Heart left ventricle (tissue), 16 donors: ENCODE measurements at regions not wholly inside any gene's neighbourhood (a gene's known extent, or its start where the extent isn't known, plus 50 kb on each side); places are given as distances from the start of the nearest gene placed in this dataset.

Experiments
- ATAC-seq, 4 donors: fragments of 200-7000 bp; cut with Tn5 transposase; one replicate each; pipeline ENCODE4 v1.9.1; 2020 to 2022; ENCODE audit warnings: moderate library complexity in 4 of 4, mild to moderate bottlenecking in 3 of 4, moderate number of reproducible peaks in 1 of 4
- DNase-seq, 5 donors: peaks; one replicate each; pipeline ENCODE4 v3.0.0-alpha.2; 2020
- H3K27ac ChIP-seq, 12 donors: fragments of 200-600 bp; sonication (generic) in 4 of 12; one replicate each; pipeline versions ENCODE4 v1.5.0 to v1.8.0; 2016 to 2022; ENCODE audit warnings: mild to moderate bottlenecking in 2 of 12
- H3K27me3 ChIP-seq, 9 donors: fragments of 200-600 bp; sonication (generic) in 2 of 9; one replicate each; pipeline versions ENCODE4 v1.5.1 to v1.8.0; 2016 to 2022; ENCODE audit warnings: mild to moderate bottlenecking in 3 of 9
- H3K36me3 ChIP-seq, 9 donors: fragments of 200-600 bp; sonication (generic) in 2 of 9; one replicate each; pipeline versions ENCODE4 v1.5.0 to v1.8.0; 2018 to 2022; ENCODE audit warnings: mild to moderate bottlenecking in 2 of 9
- H3K4me1 ChIP-seq, 12 donors: fragments of 200-600 bp; sonication (generic) in 4 of 12; one replicate each; pipeline versions ENCODE4 v1.5.0 to v1.8.0; 2016 to 2022; ENCODE audit warnings: mild to moderate bottlenecking in 3 of 12
- H3K4me3 ChIP-seq, 12 donors: fragments of 200-600 bp; sonication (generic) in 4 of 12; one replicate each; pipeline versions ENCODE4 v1.5.0 to v1.8.0; 2017 to 2022; ENCODE audit warnings: mild to moderate bottlenecking in 9 of 12, moderate library complexity in 4 of 12
- H3K9me3 ChIP-seq, 12 donors: fragments of 200-600 bp; sonication (generic) in 4 of 12; one replicate each; pipeline versions ENCODE4 v1.5.0 to v1.8.0; 2016 to 2022; ENCODE audit warnings: mild to moderate bottlenecking in 1 of 12
- POLR2A ChIP-seq, 2 donors: fragments of 450-650 bp; IDR thresholded peaks; one replicate each; pipeline ENCODE4 v1.6.1; 2017; ENCODE audit warnings: antibody characterized with exemption in 2 of 2, mild to moderate bottlenecking in 2 of 2, moderate library complexity in 2 of 2
- WGBS, 4 donors: extraction: QIAGEN DNeasy Blood & Tissue Kit in 2 of 4; methylation state at CpG; one replicate each; pipeline versions ENCODE4 v1.1.5 to v1.1.7; 2013 to 2018; 5-methylcytosine and 5-hydroxymethylcytosine counted together
- intact Hi-C, 10 donors: fragments of 100-400 bp; cut with DNase I; formaldehyde crosslinking; loops; one replicate each; pipeline versions ENCODE4 v1.11.1 to v1.14.2; 2022
- TF ChIP-seq, protein P1 (sequence below), 12 donors: fragments of 200-600 bp; sonication (generic) in 4 of 12; IDR thresholded peaks; one replicate each; pipeline versions ENCODE4 v1.5.0 to v1.8.0; 2018 to 2022; ENCODE audit warnings: antibody characterized with exemption in 12 of 12, mild to moderate bottlenecking in 5 of 12
- donor health status: ischemic (EF 13 %, LVEDD 7.1; RV severe dilation, severe dysfunction).
- donor health status: healthy with polysubstance abuse.
- donor health status: DM: no; HTN: yes; CAD: no.
- donor health status: DM: no; HTN: no; CAD: no.
- donor health status: ischemic (EF 25% LVEDD 6.9; RV normal size, moderate dysfunction).
- donor health status: ischemic (EF 25% LVEDD 5.7; RV mildly dilated, moderate dysfunction).
- donor health status: healthy.
- donor health status: DM: yes; HTN: yes; CAD: no.
- donor health status: ischemic (EF 35%, LVEDD 5.7; RV mildly dilated, moderate dysfunction).
- donor health status: nonischemic (EF 11% LVEDD 7.7; RV severe dilation, severe dysfunction).
- donor health status: DM: yes; HTN: yes; CAD: no.
- donor health status: PGD.
- donor health status: ischemic (EF 29% LVEDD 5.4; RV normal size, mild dysfunction).
- donor health status: nonischemic (EF 23%, LVEDD 6.1; RV moderate dilation, normal function).

DNA sequence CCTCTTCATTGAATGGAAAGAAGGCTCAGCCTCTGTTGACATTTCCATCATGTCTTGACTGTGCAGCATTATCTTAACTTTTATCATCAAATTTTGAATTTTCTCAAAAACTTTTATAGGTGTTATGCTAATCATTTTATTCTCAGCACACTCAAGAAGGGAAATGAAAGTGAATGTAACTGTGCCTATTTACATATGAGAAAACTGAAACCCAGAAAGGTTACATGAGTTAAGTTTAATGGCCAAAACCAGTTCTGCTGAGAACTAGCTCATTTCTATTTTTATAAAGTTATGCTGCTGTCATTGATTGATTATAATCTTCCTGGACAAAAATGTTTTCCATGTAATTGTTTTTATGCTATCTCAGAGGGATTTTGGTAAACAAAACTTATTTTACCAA, 618.8 kb upstream of the NRXN1 start:
- no peaks in the 10 kb centered on the region for H3K4me1 ChIP-seq
- no peak for ATAC-seq
- no peaks in the 10 kb centered on the region for H3K36me3 ChIP-seq
- intact Hi-C loops, result no loop called here
- no peak overlapping the region for H3K4me3 ChIP-seq
- H3K27me3 ChIP-seq, result no peaks in the 10 kb centered on the region
- H3K9me3 ChIP-seq, result no peaks in the 10 kb centered on the region
- H3K27ac ChIP-seq, result no peak overlapping the region
- DNase-seq, result no peak
- TF ChIP-seq, protein P1, sequence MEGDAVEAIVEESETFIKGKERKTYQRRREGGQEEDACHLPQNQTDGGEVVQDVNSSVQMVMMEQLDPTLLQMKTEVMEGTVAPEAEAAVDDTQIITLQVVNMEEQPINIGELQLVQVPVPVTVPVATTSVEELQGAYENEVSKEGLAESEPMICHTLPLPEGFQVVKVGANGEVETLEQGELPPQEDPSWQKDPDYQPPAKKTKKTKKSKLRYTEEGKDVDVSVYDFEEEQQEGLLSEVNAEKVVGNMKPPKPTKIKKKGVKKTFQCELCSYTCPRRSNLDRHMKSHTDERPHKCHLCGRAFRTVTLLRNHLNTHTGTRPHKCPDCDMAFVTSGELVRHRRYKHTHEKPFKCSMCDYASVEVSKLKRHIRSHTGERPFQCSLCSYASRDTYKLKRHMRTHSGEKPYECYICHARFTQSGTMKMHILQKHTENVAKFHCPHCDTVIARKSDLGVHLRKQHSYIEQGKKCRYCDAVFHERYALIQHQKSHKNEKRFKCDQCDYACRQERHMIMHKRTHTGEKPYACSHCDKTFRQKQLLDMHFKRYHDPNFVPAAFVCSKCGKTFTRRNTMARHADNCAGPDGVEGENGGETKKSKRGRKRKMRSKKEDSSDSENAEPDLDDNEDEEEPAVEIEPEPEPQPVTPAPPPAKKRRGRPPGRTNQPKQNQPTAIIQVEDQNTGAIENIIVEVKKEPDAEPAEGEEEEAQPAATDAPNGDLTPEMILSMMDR (IDR thresholded peaks at IDR 0.05), result no peak
- no peak for TF ChIP-seq POLR2A (IDR thresholded peaks at IDR 0.05)

DNA sequence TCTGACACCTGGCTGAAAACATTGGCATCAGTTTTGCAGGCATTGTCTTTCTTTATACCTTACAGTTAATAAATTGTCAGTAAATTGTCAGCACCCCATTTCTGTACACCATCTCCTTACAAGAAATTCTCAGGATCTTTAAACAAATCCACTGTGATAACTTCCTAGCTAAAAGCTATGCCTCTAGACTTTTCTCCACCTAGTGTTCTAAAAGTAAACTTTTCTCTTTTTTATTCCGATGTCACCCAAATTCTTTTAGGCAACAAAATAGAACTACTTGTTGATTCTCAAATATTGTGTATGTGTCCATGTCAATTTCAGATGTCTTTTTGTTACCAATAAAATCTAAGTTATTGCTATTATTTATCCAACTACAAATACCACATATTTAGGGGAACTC, 617.4 kb upstream of the NRXN1 start:
- WGBS, 4 donors, result 78 to 94% (median 81%) methylated on average over 1 of the region's 1 CpG
- H3K36me3 ChIP-seq, result no peaks in the 10 kb centered on the region
- H3K9me3 ChIP-seq, result no peaks in the 10 kb centered on the region
- TF ChIP-seq, protein P1 (IDR thresholded peaks at IDR 0.05), result no peak
- TF ChIP-seq POLR2A (IDR thresholded peaks at IDR 0.05), result no peak
- ATAC-seq (no peak), DNase-seq (no peak)
- H3K27ac ChIP-seq, result no peak overlapping the region
- H3K4me1 ChIP-seq, result no peaks in the 10 kb centered on the region
- H3K27me3 ChIP-seq, result no peaks in the 10 kb centered on the region
- no peak overlapping the region for H3K4me3 ChIP-seq
- intact Hi-C loops, result no loop called here

DNA sequence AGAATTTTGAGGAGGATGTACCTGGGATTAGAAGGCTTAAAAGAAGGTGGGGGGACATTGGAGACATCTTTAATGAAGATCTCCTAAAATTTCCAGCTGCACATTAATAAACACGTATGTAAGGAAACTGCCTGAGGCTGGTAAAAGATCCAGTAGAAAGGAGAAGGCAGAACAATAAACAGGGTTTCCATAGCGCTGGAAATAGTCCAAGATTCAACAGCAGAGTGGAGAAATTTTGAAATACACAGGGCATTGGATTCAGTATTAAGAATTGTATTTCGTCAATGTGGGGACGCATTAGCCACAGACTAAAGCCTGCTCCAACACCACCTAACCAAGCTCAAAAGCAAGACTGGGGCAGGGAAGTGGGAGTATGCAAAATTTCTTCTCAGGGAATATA, 606.9 kb upstream of the NRXN1 start:
- DNase-seq (no peak), ATAC-seq (no peak)
- Histone ChIP-seq H3K9me3 (peaks cover 0 to 15% (median 0%) of the 10 kb centered on the region in 12 donors), H3K36me3 (no peaks in the 10 kb centered on the region), H3K4me1 (no peaks in the 10 kb centered on the region), H3K27ac (no peak overlapping the region), H3K4me3 (no peak overlapping the region), H3K27me3 (no peaks in the 10 kb centered on the region)
- 63 to 77% (median 74%) methylated on average over 4 of the region's 4 CpGs for WGBS, 4 donors
- TF ChIP-seq, protein P1 (IDR thresholded peaks at IDR 0.05), result no peak
- TF ChIP-seq POLR2A (IDR thresholded peaks at IDR 0.05), result no peak
- intact Hi-C loops, result no loop called here

DNA sequence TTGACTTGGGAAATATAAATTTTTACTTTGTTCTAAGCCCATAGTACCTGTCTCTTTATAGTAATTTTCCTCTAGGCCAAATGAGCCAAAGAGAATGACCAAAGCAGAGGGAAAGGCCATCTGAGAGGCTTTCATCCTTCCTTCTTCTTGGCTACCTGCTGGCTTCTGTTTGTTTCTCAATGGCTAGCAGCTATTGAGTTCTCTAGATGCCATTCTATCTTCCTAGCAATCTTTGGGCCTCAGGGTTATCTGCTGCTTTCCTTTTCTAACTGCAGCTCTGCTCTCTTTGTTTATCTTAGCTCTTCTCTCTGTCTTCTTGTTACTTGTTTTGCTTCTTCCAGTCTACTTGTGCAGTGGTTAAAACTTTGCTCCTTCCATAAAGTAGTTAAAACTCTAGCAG, 601.1 kb upstream of the NRXN1 start:
- no peak overlapping the region for H3K4me3 ChIP-seq
- DNase-seq, result no peak
- H3K36me3 ChIP-seq, result no peaks in the 10 kb centered on the region
- H3K4me1 ChIP-seq, result no peaks in the 10 kb centered on the region
- intact Hi-C loops, result no loop called here
- ATAC-seq, result no peak
- H3K27ac ChIP-seq, result no peak overlapping the region
- H3K27me3 ChIP-seq, result no peaks in the 10 kb centered on the region
- peaks cover 0 to 22% (median 0%) of the 10 kb centered on the region in 12 donors for H3K9me3 ChIP-seq
- no peak for TF ChIP-seq POLR2A (IDR thresholded peaks at IDR 0.05)
- TF ChIP-seq, protein P1 (IDR thresholded peaks at IDR 0.05), result no peak
